ENCODE measurements at regions not wholly inside any gene's neighbourhood (a gene's known extent, or its start where the extent isn't known, plus 50 kb on each side); places are given as distances from the start of the nearest gene placed in this dataset.

DNA sequence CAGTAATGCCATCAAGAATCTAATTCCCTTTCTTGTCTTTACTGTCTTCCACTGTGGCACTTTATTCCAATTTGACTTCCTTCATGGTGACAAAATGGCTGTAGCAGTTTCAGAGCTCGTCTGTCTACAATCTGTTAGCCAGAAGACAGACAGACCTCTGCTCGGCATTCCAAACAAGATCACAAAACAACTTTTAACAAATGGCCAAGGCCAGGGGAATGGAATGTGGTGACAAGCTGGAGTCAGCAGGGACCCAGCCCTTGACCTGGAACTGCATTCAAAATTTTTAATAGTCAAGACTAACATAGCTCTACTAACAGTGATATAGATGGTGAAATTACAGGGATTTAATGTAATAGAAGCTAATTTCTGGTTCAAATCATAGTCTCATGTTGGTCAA is 637.2 kb downstream of the ETS1 start (continued):
- TF ChIP-seq, protein P1, sequence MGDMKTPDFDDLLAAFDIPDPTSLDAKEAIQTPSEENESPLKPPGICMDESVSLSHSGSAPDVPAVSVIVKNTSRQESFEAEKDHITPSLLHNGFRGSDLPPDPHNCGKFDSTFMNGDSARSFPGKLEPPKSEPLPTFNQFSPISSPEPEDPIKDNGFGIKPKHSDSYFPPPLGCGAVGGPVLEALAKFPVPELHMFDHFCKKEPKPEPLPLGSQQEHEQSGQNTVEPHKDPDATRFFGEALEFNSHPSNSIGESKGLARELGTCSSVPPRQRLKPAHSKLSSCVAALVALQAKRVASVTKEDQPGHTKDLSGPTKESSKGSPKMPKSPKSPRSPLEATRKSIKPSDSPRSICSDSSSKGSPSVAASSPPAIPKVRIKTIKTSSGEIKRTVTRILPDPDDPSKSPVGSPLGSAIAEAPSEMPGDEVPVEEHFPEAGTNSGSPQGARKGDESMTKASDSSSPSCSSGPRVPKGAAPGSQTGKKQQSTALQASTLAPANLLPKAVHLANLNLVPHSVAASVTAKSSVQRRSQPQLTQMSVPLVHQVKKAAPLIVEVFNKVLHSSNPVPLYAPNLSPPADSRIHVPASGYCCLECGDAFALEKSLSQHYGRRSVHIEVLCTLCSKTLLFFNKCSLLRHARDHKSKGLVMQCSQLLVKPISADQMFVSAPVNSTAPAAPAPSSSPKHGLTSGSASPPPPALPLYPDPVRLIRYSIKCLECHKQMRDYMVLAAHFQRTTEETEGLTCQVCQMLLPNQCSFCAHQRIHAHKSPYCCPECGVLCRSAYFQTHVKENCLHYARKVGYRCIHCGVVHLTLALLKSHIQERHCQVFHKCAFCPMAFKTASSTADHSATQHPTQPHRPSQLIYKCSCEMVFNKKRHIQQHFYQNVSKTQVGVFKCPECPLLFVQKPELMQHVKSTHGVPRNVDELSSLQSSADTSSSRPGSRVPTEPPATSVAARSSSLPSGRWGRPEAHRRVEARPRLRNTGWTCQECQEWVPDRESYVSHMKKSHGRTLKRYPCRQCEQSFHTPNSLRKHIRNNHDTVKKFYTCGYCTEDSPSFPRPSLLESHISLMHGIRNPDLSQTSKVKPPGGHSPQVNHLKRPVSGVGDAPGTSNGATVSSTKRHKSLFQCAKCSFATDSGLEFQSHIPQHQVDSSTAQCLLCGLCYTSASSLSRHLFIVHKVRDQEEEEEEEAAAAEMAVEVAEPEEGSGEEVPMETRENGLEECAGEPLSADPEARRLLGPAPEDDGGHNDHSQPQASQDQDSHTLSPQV (IDR thresholded peaks at IDR 0.05), result no peak
- TF ChIP-seq RAD21 (IDR thresholded peaks at IDR 0.05; ENCODE audit: insufficient read depth, low read depth, low read length) (no peak), SMAD5 (IDR thresholded peaks at IDR 0.05; ENCODE audit: low read depth) (no peak), ZNF384 (IDR thresholded peaks at IDR 0.05; ENCODE audit: borderline replicate concordance, low read depth, low read length) (no peak), NFYB (IDR thresholded peaks at IDR 0.05; ENCODE audit: insufficient read depth, low read depth, low read length) (no peak), ETV6 (conservative IDR thresholded peaks at IDR 0.05 in 1 of 2, IDR thresholded peaks at IDR 0.05 in 1 of 2; ENCODE audit: borderline replicate concordance in 1 of 2, low read depth in 1 of 2) (no peak), MEF2A (IDR thresholded peaks at IDR 0.05; ENCODE audit: insufficient read depth, low read depth, low read length) (no peak), CREB1 (IDR thresholded peaks at IDR 0.05; ENCODE audit: low read depth) (no peak), RUNX3 (IDR thresholded peaks at IDR 0.05; ENCODE audit: low read length) (no peak), NFXL1 (IDR thresholded peaks at IDR 0.05; ENCODE audit: borderline replicate concordance) (no peak), SUPT20H (IDR thresholded peaks at IDR 0.05; ENCODE audit: borderline replicate concordance, control insufficient read depth, low read depth, low read length) (no peak)
- TF ChIP-seq, protein P2, sequence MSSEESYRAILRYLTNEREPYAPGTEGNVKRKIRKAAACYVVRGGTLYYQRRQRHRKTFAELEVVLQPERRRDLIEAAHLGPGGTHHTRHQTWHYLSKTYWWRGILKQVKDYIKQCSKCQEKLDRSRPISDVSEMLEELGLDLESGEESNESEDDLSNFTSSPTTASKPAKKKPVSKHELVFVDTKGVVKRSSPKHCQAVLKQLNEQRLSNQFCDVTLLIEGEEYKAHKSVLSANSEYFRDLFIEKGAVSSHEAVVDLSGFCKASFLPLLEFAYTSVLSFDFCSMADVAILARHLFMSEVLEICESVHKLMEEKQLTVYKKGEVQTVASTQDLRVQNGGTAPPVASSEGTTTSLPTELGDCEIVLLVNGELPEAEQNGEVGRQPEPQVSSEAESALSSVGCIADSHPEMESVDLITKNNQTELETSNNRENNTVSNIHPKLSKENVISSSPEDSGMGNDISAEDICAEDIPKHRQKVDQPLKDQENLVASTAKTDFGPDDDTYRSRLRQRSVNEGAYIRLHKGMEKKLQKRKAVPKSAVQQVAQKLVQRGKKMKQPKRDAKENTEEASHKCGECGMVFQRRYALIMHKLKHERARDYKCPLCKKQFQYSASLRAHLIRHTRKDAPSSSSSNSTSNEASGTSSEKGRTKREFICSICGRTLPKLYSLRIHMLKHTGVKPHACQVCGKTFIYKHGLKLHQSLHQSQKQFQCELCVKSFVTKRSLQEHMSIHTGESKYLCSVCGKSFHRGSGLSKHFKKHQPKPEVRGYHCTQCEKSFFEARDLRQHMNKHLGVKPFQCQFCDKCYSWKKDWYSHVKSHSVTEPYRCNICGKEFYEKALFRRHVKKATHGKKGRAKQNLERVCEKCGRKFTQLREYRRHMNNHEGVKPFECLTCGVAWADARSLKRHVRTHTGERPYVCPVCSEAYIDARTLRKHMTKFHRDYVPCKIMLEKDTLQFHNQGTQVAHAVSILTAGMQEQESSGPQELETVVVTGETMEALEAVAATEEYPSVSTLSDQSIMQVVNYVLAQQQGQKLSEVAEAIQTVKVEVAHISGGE (CRISPR knock-in tag; IDR thresholded peaks at IDR 0.05), result no peak
- TF ChIP-seq, protein P3, sequence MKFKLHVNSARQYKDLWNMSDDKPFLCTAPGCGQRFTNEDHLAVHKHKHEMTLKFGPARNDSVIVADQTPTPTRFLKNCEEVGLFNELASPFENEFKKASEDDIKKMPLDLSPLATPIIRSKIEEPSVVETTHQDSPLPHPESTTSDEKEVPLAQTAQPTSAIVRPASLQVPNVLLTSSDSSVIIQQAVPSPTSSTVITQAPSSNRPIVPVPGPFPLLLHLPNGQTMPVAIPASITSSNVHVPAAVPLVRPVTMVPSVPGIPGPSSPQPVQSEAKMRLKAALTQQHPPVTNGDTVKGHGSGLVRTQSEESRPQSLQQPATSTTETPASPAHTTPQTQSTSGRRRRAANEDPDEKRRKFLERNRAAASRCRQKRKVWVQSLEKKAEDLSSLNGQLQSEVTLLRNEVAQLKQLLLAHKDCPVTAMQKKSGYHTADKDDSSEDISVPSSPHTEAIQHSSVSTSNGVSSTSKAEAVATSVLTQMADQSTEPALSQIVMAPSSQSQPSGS (IDR thresholded peaks at IDR 0.05; ENCODE audit: low read length), result no peak
- TF ChIP-seq, protein P4, sequence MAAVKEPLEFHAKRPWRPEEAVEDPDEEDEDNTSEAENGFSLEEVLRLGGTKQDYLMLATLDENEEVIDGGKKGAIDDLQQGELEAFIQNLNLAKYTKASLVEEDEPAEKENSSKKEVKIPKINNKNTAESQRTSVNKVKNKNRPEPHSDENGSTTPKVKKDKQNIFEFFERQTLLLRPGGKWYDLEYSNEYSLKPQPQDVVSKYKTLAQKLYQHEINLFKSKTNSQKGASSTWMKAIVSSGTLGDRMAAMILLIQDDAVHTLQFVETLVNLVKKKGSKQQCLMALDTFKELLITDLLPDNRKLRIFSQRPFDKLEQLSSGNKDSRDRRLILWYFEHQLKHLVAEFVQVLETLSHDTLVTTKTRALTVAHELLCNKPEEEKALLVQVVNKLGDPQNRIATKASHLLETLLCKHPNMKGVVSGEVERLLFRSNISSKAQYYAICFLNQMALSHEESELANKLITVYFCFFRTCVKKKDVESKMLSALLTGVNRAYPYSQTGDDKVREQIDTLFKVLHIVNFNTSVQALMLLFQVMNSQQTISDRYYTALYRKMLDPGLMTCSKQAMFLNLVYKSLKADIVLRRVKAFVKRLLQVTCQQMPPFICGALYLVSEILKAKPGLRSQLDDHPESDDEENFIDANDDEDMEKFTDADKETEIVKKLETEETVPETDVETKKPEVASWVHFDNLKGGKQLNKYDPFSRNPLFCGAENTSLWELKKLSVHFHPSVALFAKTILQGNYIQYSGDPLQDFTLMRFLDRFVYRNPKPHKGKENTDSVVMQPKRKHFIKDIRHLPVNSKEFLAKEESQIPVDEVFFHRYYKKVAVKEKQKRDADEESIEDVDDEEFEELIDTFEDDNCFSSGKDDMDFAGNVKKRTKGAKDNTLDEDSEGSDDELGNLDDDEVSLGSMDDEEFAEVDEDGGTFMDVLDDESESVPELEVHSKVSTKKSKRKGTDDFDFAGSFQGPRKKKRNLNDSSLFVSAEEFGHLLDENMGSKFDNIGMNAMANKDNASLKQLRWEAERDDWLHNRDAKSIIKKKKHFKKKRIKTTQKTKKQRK (IDR thresholded peaks at IDR 0.05; ENCODE audit: low read depth, low read length), result no peak

Data from GM12878 (cell line).